ENCODE measurements at regions not wholly inside any gene's neighbourhood (a gene's known extent, or its start where the extent isn't known, plus 50 kb on each side); places are given as distances from the start of the nearest gene placed in this dataset.

GRCh38 chr16:73483934-73484711 lies 436.2 kb upstream of the ZFHX3 start:
- DNase-seq: no peak

DNA sequence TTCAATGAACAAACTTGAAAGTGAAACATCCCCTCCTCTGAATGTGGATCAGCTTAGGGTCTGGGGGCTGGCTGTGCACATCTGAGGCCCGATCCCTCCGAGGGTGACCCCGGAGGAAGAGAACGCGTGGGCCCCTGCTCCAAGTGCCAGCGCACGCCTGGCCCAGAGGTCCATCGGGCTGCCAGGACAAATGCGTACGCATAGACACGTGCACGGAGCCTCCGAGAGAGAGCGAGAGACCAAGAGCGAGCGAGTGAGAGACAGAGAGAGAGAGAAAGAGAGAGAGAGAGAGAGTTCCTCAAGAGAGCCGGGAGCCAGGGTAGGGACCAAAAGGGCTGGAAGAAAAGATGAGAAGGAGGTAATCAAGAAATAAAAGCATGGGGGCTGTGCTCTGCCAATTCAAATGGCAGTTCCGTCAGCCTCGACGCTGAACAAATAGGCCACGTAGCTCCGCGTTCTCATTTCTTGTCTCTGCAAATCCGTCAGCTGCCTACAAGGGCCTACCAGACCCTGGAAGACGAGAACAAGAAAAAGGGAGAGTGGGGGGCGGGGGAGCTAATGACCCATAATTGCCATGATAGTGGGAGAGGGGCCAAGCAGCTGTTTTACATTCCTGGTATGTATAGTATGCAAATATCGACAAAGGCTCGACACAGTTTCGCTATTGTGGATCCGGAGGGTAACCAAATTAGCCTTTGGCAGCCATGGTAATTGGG lies 435.3 kb upstream of the ZFHX3 start:
- DNase-seq: peak in 2 of 56 donors; percentile 3 to 23

DNA sequence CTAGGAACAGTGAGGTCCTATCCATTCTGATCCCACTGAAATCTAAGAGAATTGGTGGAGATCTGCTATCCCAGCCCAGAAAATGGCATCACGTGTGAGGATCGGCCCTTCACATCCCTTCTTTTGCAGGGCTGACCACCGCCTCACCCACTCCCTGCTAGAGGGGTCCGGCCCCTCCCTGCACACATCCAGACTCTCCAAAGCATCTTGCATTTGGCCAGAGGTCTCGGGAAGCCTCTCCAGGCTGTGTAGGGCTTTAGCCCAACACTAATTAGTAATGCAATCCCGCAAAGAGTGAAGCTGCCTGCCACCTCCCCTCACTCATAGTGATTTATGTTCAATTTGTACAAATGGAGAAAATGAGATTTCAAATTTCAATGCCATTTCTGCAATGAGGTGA lies 434.4 kb upstream of the ZFHX3 start:
- DNase-seq: no peak

DNA sequence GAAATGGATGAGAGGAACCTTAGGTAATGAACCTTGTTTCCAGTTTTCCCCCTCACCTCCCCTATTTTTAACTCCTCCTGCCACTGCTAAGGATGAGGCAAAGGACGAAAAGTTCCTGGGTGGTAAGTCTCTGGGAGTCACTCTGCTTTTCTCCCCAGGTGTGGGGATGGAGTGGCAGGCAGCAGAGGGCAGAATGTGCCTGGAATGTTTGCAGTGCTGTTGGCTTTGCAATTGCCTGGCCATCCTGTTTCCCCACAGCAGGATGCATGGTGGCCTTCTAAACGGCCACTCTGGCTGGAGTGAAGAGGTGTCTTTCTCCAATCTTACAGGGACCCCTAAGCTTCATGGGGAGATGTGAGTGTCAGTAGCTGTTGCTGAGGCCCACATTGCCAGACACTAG lies 432.5 kb upstream of the ZFHX3 start:
- no peak for DNase-seq

DNA sequence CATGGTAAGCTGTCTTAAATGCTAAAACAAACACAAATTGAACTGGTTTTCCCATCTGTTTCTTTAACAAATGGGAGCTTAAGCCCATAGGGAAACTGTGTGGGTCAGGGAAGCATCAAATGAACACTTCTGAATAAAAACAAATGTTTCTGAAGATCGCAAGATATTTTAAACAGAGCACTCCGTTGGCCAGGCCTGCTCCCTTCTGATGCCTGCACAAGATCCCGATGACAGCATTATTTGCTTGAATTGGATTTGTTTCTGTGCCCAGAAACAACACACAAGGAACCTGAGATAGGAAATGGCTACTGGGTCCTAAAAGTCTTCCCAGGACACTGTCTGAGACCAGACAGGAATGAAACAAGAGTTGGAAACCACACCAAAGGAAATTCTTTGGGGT lies 425.8 kb upstream of the ZFHX3 start:
- no peak for DNase-seq

DNA sequence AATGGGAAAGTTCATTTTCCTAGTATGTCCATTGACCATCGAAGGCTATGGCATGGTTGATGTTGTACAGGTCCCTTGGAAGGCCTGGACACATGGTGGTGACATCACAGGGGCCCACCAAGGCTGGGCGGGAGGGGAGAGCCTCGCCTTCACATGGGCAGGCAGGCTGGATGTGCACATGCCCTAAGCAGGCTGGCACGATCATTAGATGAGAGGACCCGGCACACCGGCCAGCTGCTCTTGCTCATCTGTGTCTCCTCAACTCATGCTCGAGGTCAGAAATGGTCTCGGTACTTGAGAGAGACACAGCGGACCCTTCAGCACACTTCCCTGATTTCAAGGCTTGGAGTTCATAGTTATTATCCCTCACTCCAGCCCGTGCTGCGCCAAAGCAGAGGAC lies 416.9 kb upstream of the ZFHX3 start:
- no peak for DNase-seq

- no peak for DNase-seq
These were observed 411.7 kb upstream of the ZFHX3 start for GRCh38 chr16:73459586-73459985.

DNA sequence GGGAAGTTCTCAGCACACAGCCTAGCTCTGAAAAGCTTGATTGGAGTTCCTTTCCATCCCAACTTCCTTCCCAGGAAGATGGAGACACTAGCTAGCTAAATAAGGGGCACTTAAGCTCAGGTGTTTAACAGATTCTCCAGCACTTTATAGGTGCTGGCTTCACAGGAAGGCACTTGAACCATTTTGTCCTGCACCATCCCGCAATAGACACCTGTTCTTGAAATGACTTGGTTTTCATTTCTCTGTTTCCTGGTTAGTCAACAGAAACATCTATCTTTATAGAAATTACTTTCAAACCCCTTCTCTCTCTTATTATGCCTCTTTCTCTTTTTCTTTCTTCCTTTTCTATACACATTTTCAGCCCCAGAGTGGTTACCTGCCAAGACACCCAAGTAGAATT lies 409.9 kb upstream of the ZFHX3 start:
- no peak for DNase-seq

DNA sequence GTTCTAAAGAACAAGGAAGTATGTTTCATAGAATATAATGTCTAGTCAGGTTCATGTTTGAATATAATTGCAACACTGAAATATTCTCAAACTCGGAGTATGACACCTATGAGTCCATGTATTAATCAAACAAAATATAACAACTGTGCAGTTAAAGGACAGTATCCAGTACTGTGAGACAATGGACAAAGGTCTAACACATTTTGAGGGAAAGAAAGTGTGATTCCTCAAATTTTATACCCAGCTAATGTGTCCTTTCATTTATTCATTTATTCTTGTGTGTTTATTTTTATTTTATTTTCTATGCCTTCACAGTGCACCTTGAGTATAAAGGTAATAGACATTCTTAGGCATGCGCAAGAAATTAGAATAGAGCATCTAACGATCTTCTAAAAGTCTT lies 401.0 kb upstream of the ZFHX3 start:
- no peak for DNase-seq

DNA sequence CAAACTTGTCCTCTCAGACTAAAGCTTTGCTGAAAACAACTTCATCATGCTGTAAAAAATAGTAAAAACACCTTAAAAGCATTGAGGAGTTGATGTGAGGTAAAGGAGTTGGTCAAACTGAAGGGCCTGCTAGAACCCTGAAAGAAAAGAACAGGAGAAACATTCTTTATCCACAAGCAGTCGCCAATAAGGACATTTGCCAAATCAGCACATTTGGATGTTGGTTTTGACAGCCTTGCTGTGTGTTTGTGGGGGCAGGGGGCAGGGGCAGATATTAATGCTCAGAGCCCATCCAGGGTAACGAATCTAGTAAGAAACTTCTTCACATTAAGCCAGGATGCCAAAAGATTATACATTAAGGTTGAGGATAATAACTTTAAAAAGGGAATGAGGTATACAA lies 399.9 kb upstream of the ZFHX3 start:
- no peak for DNase-seq

DNA sequence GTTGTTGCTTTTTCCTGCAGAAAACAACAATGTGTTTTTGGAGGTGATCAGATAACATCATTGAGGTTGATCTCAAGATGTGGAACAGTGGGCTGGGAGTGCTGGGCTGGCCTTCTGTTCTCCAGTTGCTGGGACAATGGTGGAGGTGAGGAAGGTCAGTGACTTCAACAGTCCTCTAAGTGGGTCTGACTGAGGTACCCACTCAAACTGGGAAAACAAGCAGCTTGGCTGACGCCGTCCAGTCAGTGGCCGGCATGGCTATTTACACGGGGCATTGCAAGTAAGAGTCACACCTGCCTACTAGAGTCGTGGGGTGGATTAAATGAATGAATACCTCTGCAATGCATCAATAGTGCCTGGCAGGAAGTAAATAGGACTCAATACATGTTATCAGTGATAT lies 386.7 kb upstream of the ZFHX3 start:
- no peak for DNase-seq

GRCh38 chr16:73433731-73434307 lies 385.9 kb upstream of the ZFHX3 start:
- peak in 1 of 56 donors; percentile 18 for DNase-seq

DNA sequence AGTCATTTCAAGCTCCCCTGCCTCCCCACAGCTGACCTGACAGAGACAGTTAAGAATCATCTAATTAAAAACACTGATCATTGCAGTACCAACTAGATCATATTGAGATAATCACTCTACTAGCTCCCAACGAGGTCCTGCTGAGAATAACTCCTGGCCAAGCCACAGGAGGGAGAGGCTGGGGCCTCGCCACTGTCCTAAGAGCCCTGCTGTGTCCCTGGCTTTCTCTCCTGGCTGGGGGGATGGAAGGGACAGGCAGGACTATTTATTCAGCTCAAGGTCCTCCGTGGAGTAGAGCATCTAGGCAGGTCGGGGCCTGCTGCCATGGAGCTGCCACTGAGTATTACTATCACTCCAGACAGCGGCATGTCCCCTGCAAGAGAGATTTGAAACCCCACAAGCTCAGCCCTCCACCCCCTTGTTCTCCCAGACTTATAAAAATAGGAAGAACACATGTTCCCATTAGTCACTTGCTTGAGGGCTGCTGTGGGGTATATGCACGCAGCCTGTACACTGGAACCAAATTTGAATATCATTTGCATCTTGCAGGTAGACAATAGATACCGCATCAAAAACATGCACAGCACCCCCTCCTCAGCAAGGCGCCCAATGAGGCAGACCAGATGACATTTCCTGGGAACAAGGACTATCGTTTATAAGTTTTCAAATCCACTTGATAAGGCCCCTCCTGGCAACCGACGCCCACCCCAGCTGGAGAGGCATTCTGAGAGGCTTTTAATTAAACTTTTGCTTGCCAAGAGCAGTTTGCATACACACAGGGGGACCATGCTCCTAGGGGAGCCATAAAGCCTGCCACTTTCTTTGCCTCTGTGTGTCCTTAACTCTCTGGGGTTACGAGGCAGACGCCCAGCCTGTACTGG lies 385.2 kb upstream of the ZFHX3 start:
- DNase-seq: peak in 16 of 56 donors; percentile 1 to 42 (median 14)

- DNase-seq: no peak
These were observed 382.2 kb upstream of the ZFHX3 start for GRCh38 chr16:73430138-73430537.

DNA sequence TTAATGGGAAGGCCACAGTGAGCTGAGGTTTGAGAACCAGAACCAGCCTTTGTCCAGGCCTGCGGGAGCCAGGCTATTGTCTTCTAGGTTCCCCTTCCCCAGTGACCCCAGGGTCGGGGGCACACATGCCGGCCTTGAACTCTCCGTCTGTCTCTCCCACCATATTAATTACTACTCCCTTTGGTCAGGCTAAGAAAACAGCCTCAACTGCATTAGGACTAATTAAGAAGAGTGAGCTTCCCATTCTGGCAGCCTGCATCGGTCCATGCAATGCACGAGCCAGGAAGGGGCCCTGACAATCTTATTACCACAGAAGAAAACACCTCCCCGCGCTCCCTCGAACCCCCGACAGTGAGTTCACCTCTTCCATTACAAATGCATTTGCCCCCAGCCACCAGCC lies 380.2 kb upstream of the ZFHX3 start:
- DNase-seq: no peak

DNA sequence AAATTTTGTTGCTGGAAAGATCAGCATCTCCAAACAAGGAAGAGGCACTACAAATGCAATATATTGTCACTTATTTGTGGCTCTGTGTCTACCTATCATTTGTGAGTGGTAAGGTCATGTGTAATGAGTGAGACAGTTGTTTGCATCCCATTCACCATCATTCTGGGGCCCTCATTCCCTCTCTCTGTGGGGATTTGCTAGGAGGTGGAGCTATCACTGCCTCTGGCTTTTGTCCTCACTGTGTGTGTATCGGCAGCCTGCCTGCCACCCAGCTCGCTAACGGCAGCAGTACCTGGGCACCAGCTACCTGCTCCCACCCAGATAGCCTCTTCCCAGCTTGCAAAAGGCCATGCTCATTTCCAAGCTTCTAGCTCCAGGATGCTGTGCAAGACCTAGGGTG lies 379.2 kb upstream of the ZFHX3 start:
- DNase-seq: no peak

DNA sequence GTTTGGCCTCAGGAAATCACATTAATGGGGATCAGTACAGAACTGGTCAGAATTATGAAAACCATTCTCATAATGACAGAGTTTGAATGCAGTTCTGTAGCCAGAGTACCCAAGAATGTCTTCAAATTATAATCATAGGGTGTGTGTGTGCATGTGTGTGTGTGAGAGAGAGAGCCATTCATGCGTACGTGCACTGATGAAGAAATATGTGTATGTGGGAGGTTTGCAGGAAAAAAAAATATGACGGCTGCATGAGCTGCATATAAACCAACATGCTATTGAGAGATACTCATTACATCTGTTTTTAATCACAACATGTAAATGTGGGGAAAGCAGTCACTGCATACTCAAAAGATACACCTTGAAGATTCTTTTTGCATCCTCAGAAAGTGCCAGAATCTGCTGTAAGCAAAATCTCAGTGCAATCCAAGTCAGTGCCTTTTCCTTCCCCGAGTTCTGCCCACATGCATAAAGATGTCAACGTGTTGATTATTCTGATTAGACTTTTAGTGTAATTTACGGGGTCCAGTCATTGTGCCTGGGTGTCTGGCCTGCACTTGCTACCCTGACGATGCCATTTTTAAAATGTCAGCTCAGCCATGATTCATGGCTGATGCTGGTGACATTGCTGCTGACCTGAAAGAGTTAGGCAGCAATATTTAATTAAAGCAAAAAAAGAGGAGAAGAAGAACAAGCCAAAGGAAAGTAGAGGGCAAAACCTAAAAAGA lies 378.7 kb upstream of the ZFHX3 start:
- DNase-seq: no peak

DNA sequence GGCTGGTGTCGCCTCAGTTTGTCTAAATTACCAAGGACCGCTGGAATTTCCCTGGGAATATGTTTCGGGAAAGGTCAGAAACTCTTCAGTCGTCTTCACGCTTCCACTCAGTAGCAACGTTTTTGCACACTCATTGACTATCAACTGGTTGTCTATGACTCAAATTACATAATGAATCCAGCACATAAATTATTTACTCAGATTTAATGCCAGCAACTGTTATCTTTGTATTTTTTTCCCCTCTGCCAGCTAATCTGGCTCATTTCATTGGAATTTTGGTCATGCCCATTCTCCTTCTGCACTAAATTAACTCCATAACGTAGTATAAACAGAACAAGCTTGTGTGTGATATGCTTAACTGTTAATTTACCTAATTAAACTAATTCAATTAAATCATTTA lies 372.7 kb upstream of the ZFHX3 start:
- DNase-seq: no peak

DNA sequence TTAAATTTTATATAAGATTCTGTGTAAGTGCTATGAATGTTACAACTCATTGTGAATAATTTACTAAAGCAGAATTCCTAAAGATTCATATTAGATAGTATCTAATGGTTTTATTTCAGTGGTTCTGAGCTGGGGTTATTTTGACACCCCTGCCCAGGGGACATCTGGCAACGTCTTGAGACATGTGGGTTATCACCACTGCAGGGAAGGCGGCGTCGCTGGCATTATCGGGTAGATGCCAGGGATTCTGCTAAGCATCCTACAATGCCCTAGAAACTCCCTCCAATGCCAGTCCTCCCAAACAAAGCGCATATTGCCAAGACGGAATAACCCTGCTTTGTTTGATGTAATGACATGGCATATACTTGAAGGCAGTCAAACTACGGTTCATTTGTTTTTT lies 372.3 kb upstream of the ZFHX3 start:
- no peak for DNase-seq

- no peak for DNase-seq
These were observed 370.8 kb upstream of the ZFHX3 start for GRCh38 chr16:73418691-73419090.

GRCh38 chr16:73418051-73418450 lies 370.1 kb upstream of the ZFHX3 start:
- DNase-seq: no peak

Measured in nucleus accumbens (tissue), 56 donors.